Neuronal stem cell (in vitro differentiated cells): ENCODE measurements at regions not wholly inside any gene's neighbourhood (a gene's known extent, or its start where the extent isn't known, plus 50 kb on each side); places are given as distances from the start of the nearest gene placed in this dataset.

ENCODE experiments used
- DNase-seq: peaks from one replicate; pipeline ENCODE4 v3.0.0-alpha.2; 2013; ENCODE audit warnings: low spot score
- H2AFZ ChIP-seq: one replicate; pipeline ENCODE4 v1.6.1; 2013; ENCODE audit warnings: mild to moderate bottlenecking, low read length, inconsistent platforms
- H2AK5ac ChIP-seq: 2 replicates; pipeline ENCODE4 v1.6.1; 2013; ENCODE audit warnings: low read depth, mild to moderate bottlenecking, inconsistent platforms, low read length, moderate library complexity, mixed read lengths
- H2BK120ac ChIP-seq: 2 replicates; pipeline ENCODE4 v1.6.1; 2013; ENCODE audit warnings: low read depth, mild to moderate bottlenecking, inconsistent platforms, low read length, moderate library complexity, mixed read lengths
- H2BK12ac ChIP-seq: one replicate; pipeline ENCODE4 v1.6.1; 2013; ENCODE audit warnings: low read length, inconsistent platforms
- H2BK15ac ChIP-seq: 2 replicates; pipeline ENCODE4 v1.6.1; 2013; ENCODE audit warnings: mild to moderate bottlenecking, low read length, inconsistent platforms, mixed read lengths
- H2BK5ac ChIP-seq: one replicate; pipeline ENCODE4 v1.6.1; 2013; ENCODE audit warnings: inconsistent platforms, mild to moderate bottlenecking, low read length, moderate library complexity
- H3K14ac ChIP-seq: one replicate; pipeline ENCODE4 v1.6.1; 2013; ENCODE audit warnings: low read length, inconsistent platforms
- H3K18ac ChIP-seq: 2 replicates; pipeline ENCODE4 v1.6.1; 2013; ENCODE audit warnings: low read length, inconsistent platforms
- H3K23ac ChIP-seq: 2 replicates; pipeline ENCODE4 v1.6.1; 2013; ENCODE audit warnings: low read depth, mild to moderate bottlenecking, mixed read lengths, low read length, inconsistent platforms; ENCODE audit not compliant: poor library complexity
- H3K27ac ChIP-seq: replicated peaks from 3 replicates; pipeline ENCODE4 v1.5.1; 2013; ENCODE audit warnings: low read length, inconsistent platforms
- H3K27me3 ChIP-seq, 3 experiments: 2 replicates each; pipeline ENCODE4 v1.6.1; 2013; ENCODE audit warnings: low read length in 3 of 3, mild to moderate bottlenecking in 2 of 3, inconsistent platforms in 1 of 3, low read depth in 1 of 3, mixed read lengths in 1 of 3, moderate library complexity in 1 of 3; ENCODE audit not compliant: control insufficient read depth in 3 of 3, insufficient read depth in 3 of 3
- H3K36me3 ChIP-seq, 2 donors: replicated peaks in 1 of 2; 2 replicates each; pipeline ENCODE4 v1.6.1; 2013; ENCODE audit warnings: low read length in 2 of 2; ENCODE audit not compliant: control insufficient read depth in 2 of 2, insufficient read depth in 2 of 2
- H3K4ac ChIP-seq: 2 replicates; pipeline ENCODE4 v1.6.1; 2013; ENCODE audit warnings: inconsistent platforms, mild to moderate bottlenecking, low read length, moderate library complexity
- H3K4me1 ChIP-seq, 2 donors: 1 replicate in 1 of 2; 2 replicates in 1 of 2; pipeline ENCODE4 v1.6.1; 2013; ENCODE audit warnings: low read length in 2 of 2, low read depth in 1 of 2; ENCODE audit not compliant: control insufficient read depth in 2 of 2, insufficient read depth in 1 of 2
- H3K4me2 ChIP-seq: one replicate; pipeline ENCODE4 v1.6.1; 2013; ENCODE audit warnings: mild to moderate bottlenecking, low read length, inconsistent platforms; ENCODE audit not compliant: insufficient read depth, poor library complexity, severe bottlenecking
- H3K4me3 ChIP-seq, 2 donors: 2 replicates each; pipeline ENCODE4 v1.5.1; 2013; ENCODE audit warnings: low read length in 2 of 2, mild to moderate bottlenecking in 2 of 2, inconsistent platforms in 1 of 2, moderate library complexity in 1 of 2
- H3K79me1 ChIP-seq: one replicate; pipeline ENCODE4 v1.6.1; 2013; ENCODE audit warnings: low read depth, mild to moderate bottlenecking, inconsistent platforms, low read length, moderate library complexity
- H3K9ac ChIP-seq: one replicate; pipeline ENCODE4 v1.6.1; 2013; ENCODE audit warnings: mild to moderate bottlenecking, low read depth, low read length, inconsistent platforms; ENCODE audit not compliant: poor library complexity
- H3K9me3 ChIP-seq, 2 donors: replicated peaks in 1 of 2; 2 replicates each; pipeline versions ENCODE3 to v1.6.1; 2013; ENCODE audit warnings: low read length in 2 of 2, mild to moderate bottlenecking in 2 of 2, inconsistent platforms in 1 of 2, low read depth in 1 of 2, mixed read lengths in 1 of 2, moderate library complexity in 1 of 2; ENCODE audit not compliant: control insufficient read depth in 2 of 2, insufficient read depth in 1 of 2
- H4K8ac ChIP-seq: one replicate; pipeline ENCODE4 v1.6.1; 2013; ENCODE audit warnings: low read depth, mild to moderate bottlenecking, inconsistent platforms, low read length, moderate library complexity
- H4K91ac ChIP-seq: one replicate; pipeline ENCODE4 v1.6.1; 2013; ENCODE audit warnings: low read length, low read depth, mild to moderate bottlenecking, inconsistent platforms; ENCODE audit not compliant: poor library complexity
- WGBS, 2 donors: extraction: QIAGEN DNeasy Blood & Tissue Kit; methylation state at CpG; one replicate each; pipeline ENCODE4 v1.1.7; 2013; ENCODE audit warnings: missing lambda C conversion rate in 2 of 2, mixed read lengths in 1 of 2; ENCODE audit not compliant: insufficient read length in 2 of 2, insufficient replicate concordance in 1 of 2; ENCODE audit errors: extremely low coverage in 2 of 2; 5-methylcytosine and 5-hydroxymethylcytosine counted together

DNA sequence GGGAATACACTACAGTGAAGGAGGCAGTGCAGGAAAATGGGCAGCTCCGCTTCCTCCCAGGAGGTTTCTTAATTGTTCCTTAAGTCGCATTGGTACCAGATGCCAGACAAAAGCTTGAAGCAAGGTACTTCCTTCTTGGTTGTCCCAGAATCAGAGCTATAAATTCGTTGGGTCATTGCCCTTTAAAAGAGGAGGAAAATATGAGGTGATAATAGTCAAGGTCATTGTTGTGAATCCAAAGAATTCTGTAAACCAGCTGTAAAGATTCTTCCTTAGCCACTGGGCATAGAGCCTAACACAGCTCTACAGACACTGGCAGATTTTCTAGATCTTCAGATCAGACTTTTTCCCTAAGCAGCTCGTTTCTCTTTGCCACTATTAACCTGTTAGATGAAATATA is 444.1 kb upstream of the TLE4 start:
- WGBS, 2 donors, result no CpG with 5 or more reads among the region's 4 CpGs
- no peak overlapping the region for H3K4me3 ChIP-seq

DNA sequence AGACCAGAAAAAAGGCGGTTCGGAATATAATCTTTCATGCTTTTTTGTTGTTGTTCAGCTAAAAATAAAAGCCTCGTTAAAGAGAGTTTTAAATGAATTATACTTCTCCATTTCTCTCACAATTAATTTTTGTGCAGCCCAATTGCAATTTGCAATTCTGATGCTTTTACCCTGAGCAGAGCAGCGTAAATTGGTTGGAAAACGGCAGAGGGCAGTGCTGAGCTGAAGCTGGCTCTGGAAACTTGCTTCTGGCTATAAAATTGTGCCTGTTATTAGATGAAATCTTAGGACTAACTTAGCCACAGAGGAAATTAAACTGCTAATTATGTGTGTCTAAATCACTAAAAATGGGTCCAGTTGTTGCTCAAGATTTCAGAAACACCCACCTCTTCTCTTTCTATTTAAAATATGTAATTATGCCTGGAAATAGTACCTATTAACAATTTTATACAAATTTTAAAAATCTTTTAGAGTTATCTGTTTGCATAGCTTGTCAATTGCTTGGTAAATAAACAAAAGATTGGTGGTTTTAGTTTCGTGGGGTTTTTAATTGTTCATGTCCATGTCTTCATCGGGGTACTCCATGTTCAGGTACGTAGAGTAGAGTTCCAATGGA is 441.8 kb upstream of the TLE4 start:
- no peak overlapping the region for H2BK12ac ChIP-seq
- no peak overlapping the region for H2AK5ac ChIP-seq
- DNase-seq, result peak; percentile 27
- peaks cover 1 to 9% of the 10 kb centered on the region in 2 donors for H3K4me1 ChIP-seq
- H3K27me3 ChIP-seq, result no peaks in the 10 kb centered on the region
- no peak overlapping the region for H3K9ac ChIP-seq
- no peak overlapping the region for H2BK120ac ChIP-seq
- H3K27ac ChIP-seq, result no peak overlapping the region
- no peak overlapping the region for H3K18ac ChIP-seq
- no peaks in the 10 kb centered on the region for H3K36me3 ChIP-seq
- H4K8ac ChIP-seq, result no peak overlapping the region
- H4K91ac ChIP-seq, result no peak overlapping the region
- H3K79me1 ChIP-seq, result no peaks in the 10 kb centered on the region
- no CpG with 5 or more reads among the region's 8 CpGs for WGBS, 2 donors
- no peak overlapping the region for H3K4ac ChIP-seq
- H2AFZ ChIP-seq, result no peak overlapping the region
- no peak overlapping the region for H3K4me2 ChIP-seq
- no peak overlapping the region for H3K23ac ChIP-seq
- H3K4me3 ChIP-seq, result no peak overlapping the region
- no peak overlapping the region for H2BK5ac ChIP-seq
- no peak overlapping the region for H2BK15ac ChIP-seq
- no peaks in the 10 kb centered on the region for H3K9me3 ChIP-seq
- H3K14ac ChIP-seq, result no peak overlapping the region

More for the DNA sequence above, 444.1 kb upstream of the TLE4 start:
- no peak overlapping the region for H2BK120ac ChIP-seq
- H3K14ac ChIP-seq, result no peak overlapping the region
- H2BK12ac ChIP-seq, result no peak overlapping the region
- H2BK5ac ChIP-seq, result no peak overlapping the region
- H3K27ac ChIP-seq, result no peak overlapping the region
- no peaks in the 10 kb centered on the region for H3K79me1 ChIP-seq
- H3K9ac ChIP-seq, result no peak overlapping the region
- H3K18ac ChIP-seq, result no peak overlapping the region
- no peaks in the 10 kb centered on the region for H3K27me3 ChIP-seq
- no peak for DNase-seq
- no peak overlapping the region for H2AK5ac ChIP-seq
- H4K91ac ChIP-seq, result no peak overlapping the region
- H3K36me3 ChIP-seq, result no peaks in the 10 kb centered on the region
- H4K8ac ChIP-seq, result no peak overlapping the region
- H2AFZ ChIP-seq, result no peak overlapping the region
- H3K23ac ChIP-seq, result no peak overlapping the region
- H3K4me1 ChIP-seq, result peaks cover 1 to 7% of the 10 kb centered on the region in 2 donors
- H3K9me3 ChIP-seq, result no peaks in the 10 kb centered on the region
- no peak overlapping the region for H3K4me2 ChIP-seq
- H2BK15ac ChIP-seq, result no peak overlapping the region
- H3K4ac ChIP-seq, result no peak overlapping the region

DNA sequence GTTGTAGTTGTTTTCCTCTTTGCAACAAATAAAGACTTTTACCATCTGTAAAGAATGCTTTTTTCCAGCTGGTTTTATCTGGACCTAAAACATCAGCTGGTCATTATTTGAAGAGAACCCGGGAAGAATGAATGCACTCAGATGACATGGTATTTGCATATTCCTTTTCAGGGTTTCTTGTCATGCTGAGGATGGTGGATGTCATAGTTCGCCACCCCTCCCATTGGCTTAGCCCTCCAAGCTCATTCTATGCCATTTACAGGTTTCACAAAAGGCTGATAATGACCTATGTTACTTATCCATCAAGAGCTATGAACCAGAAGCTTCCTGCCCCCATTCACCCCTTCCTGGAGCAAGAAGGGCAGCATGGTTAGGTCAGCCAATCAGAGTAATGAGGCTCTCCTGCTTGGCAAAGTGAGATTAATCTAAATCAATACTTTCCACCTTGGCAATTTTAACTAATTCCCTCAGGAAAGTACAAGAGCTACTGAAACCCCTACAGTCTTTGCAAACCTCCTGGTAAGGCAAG is 440.5 kb upstream of the TLE4 start:
- DNase-seq, result no peak
- Histone ChIP-seq H3K27ac (no peak overlapping the region), H2BK120ac (no peak overlapping the region), H3K23ac (no peak overlapping the region), H3K4me1 (peaks cover 1 to 9% of the 10 kb centered on the region in 2 donors), H4K91ac (no peak overlapping the region), H2AK5ac (no peak overlapping the region), H3K9me3 (no peaks in the 10 kb centered on the region), H3K36me3 (no peaks in the 10 kb centered on the region), H3K4ac (no peak overlapping the region), H3K27me3 (no peaks in the 10 kb centered on the region), H3K4me3 (no peak overlapping the region), H2AFZ (no peak overlapping the region), H3K9ac (no peak overlapping the region), H3K4me2 (no peak overlapping the region), H3K14ac (no peak overlapping the region), H4K8ac (no peak overlapping the region), H3K18ac (no peak overlapping the region), H2BK12ac (no peak overlapping the region), H3K79me1 (no peaks in the 10 kb centered on the region), H2BK5ac (no peak overlapping the region), H2BK15ac (no peak overlapping the region)
- no CpG with 5 or more reads among the region's 2 CpGs for WGBS, 2 donors

DNA sequence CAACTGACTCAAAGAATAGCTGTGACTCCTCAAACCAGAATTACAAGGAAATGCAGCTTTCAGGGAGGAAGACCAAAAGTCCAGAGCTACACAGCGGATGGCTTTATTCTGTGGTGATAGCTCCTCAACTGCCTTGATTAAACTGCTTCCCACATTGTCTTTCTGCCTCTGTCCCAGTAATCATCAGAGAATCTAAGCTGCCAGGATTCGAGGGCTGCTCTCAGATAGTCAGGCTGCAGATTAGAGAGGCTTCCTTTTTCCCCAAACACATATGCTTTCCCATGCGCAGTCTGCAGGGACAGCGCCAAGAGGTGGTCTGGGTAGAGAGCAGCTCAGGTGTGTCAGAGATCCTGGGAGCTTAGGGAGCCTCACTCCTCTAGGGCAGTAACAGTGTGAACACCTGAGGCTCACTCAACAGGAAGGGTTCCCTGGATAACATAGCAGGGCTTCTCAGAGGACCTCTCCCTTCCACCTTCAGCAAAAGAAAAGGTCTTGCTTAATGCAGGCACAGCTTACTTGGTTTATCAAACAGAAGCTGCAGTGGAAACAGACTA is 439.9 kb upstream of the TLE4 start:
- Histone ChIP-seq H3K23ac (no peak overlapping the region), H3K9ac (peak overlapping the region; percentile 55), H3K4me2 (no peak overlapping the region), H3K27me3 (no peaks in the 10 kb centered on the region), H2AFZ (no peak overlapping the region), H2BK15ac (no peak overlapping the region), H4K91ac (no peak overlapping the region), H3K4ac (no peak overlapping the region), H2AK5ac (no peak overlapping the region), H3K14ac (no peak overlapping the region), H3K27ac (no peak overlapping the region), H2BK12ac (peak overlapping the region; percentile 68), H3K18ac (peak overlapping the region; percentile 72), H3K79me1 (no peaks in the 10 kb centered on the region), H3K36me3 (no peaks in the 10 kb centered on the region), H3K9me3 (no peaks in the 10 kb centered on the region), H3K4me3 (no peak overlapping the region), H2BK120ac (no peak overlapping the region), H4K8ac (no peak overlapping the region), H3K4me1 (peaks cover 1 to 9% of the 10 kb centered on the region in 2 donors), H2BK5ac (no peak overlapping the region)
- WGBS, 2 donors, result no CpG with 5 or more reads among the region's 4 CpGs
- no peak for DNase-seq
